Keratinocyte (primary cell): ENCODE measurements at regions not wholly inside any gene's neighbourhood (a gene's known extent, or its start where the extent isn't known, plus 50 kb on each side); places are given as distances from the start of the nearest gene placed in this dataset.

Experiments used
- CTCF ChIP-seq, 3 experiments: IDR thresholded peaks in 1 of 3; conservative IDR thresholded peaks in 1 of 3; optimal IDR thresholded peaks in 1 of 3; 2 replicates in 2 of 3; 3 replicates in 1 of 3; pipeline versions ENCODE3 to v1.5.1; 2011; ENCODE audit warnings: low read length in 3 of 3, mild to moderate bottlenecking in 3 of 3, moderate library complexity in 2 of 3, control low read depth in 1 of 3, inconsistent platforms in 1 of 3; ENCODE audit not compliant: insufficient read depth in 2 of 3; ENCODE audit errors: extremely low read depth in 1 of 3
- EZH2 ChIP-seq: IDR thresholded peaks from one replicate; pipeline ENCODE4 v1.6.1; 2012; ENCODE audit warnings: inconsistent platforms, mild to moderate bottlenecking, low read length, moderate library complexity

GRCh38 chr2:236688563-236689392 lies 119.2 kb downstream of the ACKR3 start:
- no peak for TF ChIP-seq CTCF (optimal IDR thresholded peaks at IDR 0.05 in 1 of 3, IDR thresholded peaks at IDR 0.05 in 1 of 3, conservative IDR thresholded peaks at IDR 0.05 in 1 of 3; ENCODE audit: extremely low read depth in 1 of 3, insufficient read depth in 2 of 3, low read length in 3 of 3)
- TF ChIP-seq EZH2: no peak
